Fibroblast of skin of back (primary cell): ENCODE measurements at regions not wholly inside any gene's neighbourhood (a gene's known extent, or its start where the extent isn't known, plus 50 kb on each side); places are given as distances from the start of the nearest gene placed in this dataset.
"Not testable (repeated sequence)": the region's sequence is repeated elsewhere in the genome, so short reads cannot be mapped to it uniquely, and the experiment has no call there.

Experiments used
- DNase-seq: peaks from one replicate; pipeline ENCODE4 v3.0.0-alpha.2; 2013

- DNase-seq: no peak
Observed at GRCh38 chr3:10706740-10707399, 109.2 kb upstream of the SLC6A11 start.

- DNase-seq: no peak
Observed at GRCh38 chr3:10707400-10708215, 108.4 kb upstream of the SLC6A11 start.

GRCh38 chr3:10708216-10708893 is 107.7 kb upstream of the SLC6A11 start:
- DNase-seq: no peak

GRCh38 chr3:10709110-10709781 is 106.8 kb upstream of the SLC6A11 start:
- DNase-seq: no peak

GRCh38 chr3:10712121-10712520 is 103.9 kb upstream of the SLC6A11 start:
- no peak for DNase-seq

- DNase-seq: no peak
Observed at GRCh38 chr3:10713656-10714055, 102.4 kb upstream of the SLC6A11 start.

- DNase-seq: no peak
Observed at GRCh38 chr3:10715886-10716285, 100.1 kb upstream of the SLC6A11 start.

- DNase-seq: no peak
Observed at GRCh38 chr3:10716964-10717363, 99.1 kb upstream of the SLC6A11 start.

- DNase-seq: no peak
Observed at GRCh38 chr3:10717756-10718155, 98.3 kb upstream of the SLC6A11 start.

- DNase-seq: no peak
Observed at GRCh38 chr3:10721101-10721500, 94.9 kb upstream of the SLC6A11 start.

GRCh38 chr3:10722911-10723310 is 93.1 kb upstream of the SLC6A11 start:
- no peak for DNase-seq

- DNase-seq: no peak
Observed at GRCh38 chr3:10723991-10724390, 92.0 kb upstream of the SLC6A11 start.

GRCh38 chr3:10725067-10725466 is 91.0 kb upstream of the SLC6A11 start:
- DNase-seq: no peak

GRCh38 chr3:10725846-10726245 is 90.2 kb upstream of the SLC6A11 start:
- no peak for DNase-seq

- DNase-seq: no peak
Observed at GRCh38 chr3:10726787-10727186, 89.2 kb upstream of the SLC6A11 start.

GRCh38 chr3:10729439-10729838 is 86.6 kb upstream of the SLC6A11 start:
- no peak for DNase-seq

- DNase-seq: no peak
Observed at GRCh38 chr3:10732292-10732691, 83.7 kb upstream of the SLC6A11 start.

GRCh38 chr3:10733297-10733696 is 82.7 kb upstream of the SLC6A11 start:
- DNase-seq: no peak

- not testable (repeated sequence) for DNase-seq
Observed at GRCh38 chr3:10736444-10736843, 79.6 kb upstream of the SLC6A11 start.

- DNase-seq: no peak
Observed at GRCh38 chr3:10737785-10738184, 78.2 kb upstream of the SLC6A11 start.

- peak; percentile 61 for DNase-seq
Observed at GRCh38 chr3:10738688-10739372, 77.2 kb upstream of the SLC6A11 start.

- DNase-seq: no peak
Observed at GRCh38 chr3:10740954-10741353, 75.1 kb upstream of the SLC6A11 start.
